Activated naive CD4-positive, alpha-beta T cell treated with anti-CD3 and anti-CD28 coated beads, Interleukin-2, amount 10 ng/mL, durations not matched to agents 7 days and 5 days (primary cell): ENCODE measurements at regions not wholly inside any gene's neighbourhood (a gene's known extent, or its start where the extent isn't known, plus 50 kb on each side); places are given as distances from the start of the nearest gene placed in this dataset.
A peak's percentile ranks its signal among the peaks of the same experiment; 100 is the strongest.

ENCODE experiments used
- CTCF ChIA-PET: fragments of 350-600 bp; sonication (Branson Sonifier 250); formaldehyde crosslinking; loops from one replicate; lab custom pipeline; 2021; ENCODE audit warnings: antibody characterized with exemption; lab: Charles Lee
- DNase-seq: peaks from one replicate; pipeline ENCODE4 v3.0.0-alpha.2; 2020
- H3K27ac Mint-ChIP-seq: one replicate; pipeline ENCODE4 v1.8.0; 2021; ENCODE audit warnings: mild to moderate bottlenecking, moderate library complexity, mixed read lengths
- H3K27me3 Mint-ChIP-seq: one replicate; pipeline ENCODE4 v1.8.0; 2021; ENCODE audit warnings: mild to moderate bottlenecking, mixed read lengths
- H3K36me3 Mint-ChIP-seq: one replicate; pipeline ENCODE4 v1.8.0; 2021; ENCODE audit warnings: mixed read lengths
- H3K4me1 Mint-ChIP-seq: one replicate; pipeline ENCODE4 v1.8.0; 2021; ENCODE audit warnings: mixed read lengths
- H3K4me3 Mint-ChIP-seq: one replicate; pipeline ENCODE4 v1.8.0; 2021; ENCODE audit warnings: mild to moderate bottlenecking, moderate library complexity, mixed read lengths
- H3K9me3 Mint-ChIP-seq: one replicate; pipeline ENCODE4 v1.8.0; 2021; ENCODE audit warnings: mixed read lengths

- DNase-seq = no peak
- Mint-ChIP-seq H3K9me3 (no peaks in the 10 kb centered on the region), H3K4me3 (no peak overlapping the region), H3K36me3 (no peaks in the 10 kb centered on the region), H3K27ac (no peak overlapping the region), H3K27me3 (peaks cover 16% of the 10 kb centered on the region), H3K4me1 (no peaks in the 10 kb centered on the region)
- CTCF ChIA-PET = no interaction called here
These were observed 83.0 kb downstream of the TMEM174 start for GRCh38 chr5:73256012-73256411.

GRCh38 chr5:73254642-73255041 is 81.6 kb downstream of the TMEM174 start:
- Mint-ChIP-seq H3K4me3 (no peak overlapping the region), H3K9me3 (no peaks in the 10 kb centered on the region), H3K36me3 (no peaks in the 10 kb centered on the region), H3K27me3 (peaks cover 18% of the 10 kb centered on the region), H3K4me1 (no peaks in the 10 kb centered on the region), H3K27ac (no peak overlapping the region)
- CTCF ChIA-PET = no interaction called here
- DNase-seq = no peak

GRCh38 chr5:73253047-73253660 is 80.2 kb downstream of the TMEM174 start:
- no peak overlapping the region for H3K27ac Mint-ChIP-seq
- H3K4me3 Mint-ChIP-seq = no peak overlapping the region
- peaks cover 15% of the 10 kb centered on the region for H3K27me3 Mint-ChIP-seq
- DNase-seq = no peak
- H3K4me1 Mint-ChIP-seq = no peaks in the 10 kb centered on the region
- H3K36me3 Mint-ChIP-seq = no peaks in the 10 kb centered on the region
- H3K9me3 Mint-ChIP-seq = no peaks in the 10 kb centered on the region
- CTCF ChIA-PET = no interaction called here

- H3K27ac Mint-ChIP-seq = no peak overlapping the region
- DNase-seq = no peak
- peaks cover 29% of the 10 kb centered on the region for H3K27me3 Mint-ChIP-seq
These were observed 77.7 kb downstream of the TMEM174 start for GRCh38 chr5:73250645-73251044.

GRCh38 chr5:73242735-73243134 is 69.7 kb downstream of the TMEM174 start:
- no peak for DNase-seq
- CTCF ChIA-PET = no interaction called here
- H3K27ac Mint-ChIP-seq = no peak overlapping the region
- peaks cover 27% of the 10 kb centered on the region for H3K27me3 Mint-ChIP-seq
- H3K9me3 Mint-ChIP-seq = no peaks in the 10 kb centered on the region
- H3K36me3 Mint-ChIP-seq = no peaks in the 10 kb centered on the region
- H3K4me3 Mint-ChIP-seq = no peak overlapping the region
- no peaks in the 10 kb centered on the region for H3K4me1 Mint-ChIP-seq

More at GRCh38 chr5:73250645-73251044, 77.7 kb downstream of the TMEM174 start:
- Mint-ChIP-seq H3K36me3 (no peaks in the 10 kb centered on the region), H3K9me3 (no peaks in the 10 kb centered on the region), H3K4me1 (no peaks in the 10 kb centered on the region), H3K4me3 (no peak overlapping the region)
- CTCF ChIA-PET = no interaction called here

- Mint-ChIP-seq H3K9me3 (no peaks in the 10 kb centered on the region), H3K4me3 (no peak overlapping the region), H3K27ac (no peak overlapping the region), H3K27me3 (peaks cover 39% of the 10 kb centered on the region), H3K36me3 (no peaks in the 10 kb centered on the region), H3K4me1 (peaks cover 1% of the 10 kb centered on the region)
- DNase-seq = no peak
- CTCF ChIA-PET = no interaction called here
These were observed 65.9 kb downstream of the TMEM174 start for GRCh38 chr5:73238873-73239272.

GRCh38 chr5:73236541-73237128 is 63.6 kb downstream of the TMEM174 start:
- DNase-seq = no peak
- CTCF ChIA-PET = no interaction called here
- Mint-ChIP-seq H3K27ac (no peak overlapping the region), H3K27me3 (peaks cover 57% of the 10 kb centered on the region), H3K4me1 (peaks cover 17% of the 10 kb centered on the region), H3K4me3 (no peak overlapping the region), H3K36me3 (no peaks in the 10 kb centered on the region), H3K9me3 (no peaks in the 10 kb centered on the region)

GRCh38 chr5:73234204-73234555 is 61.2 kb downstream of the TMEM174 start:
- H3K4me3 Mint-ChIP-seq = no peak overlapping the region
- CTCF ChIA-PET = no interaction called here
- peaks cover 81% of the 10 kb centered on the region for H3K27me3 Mint-ChIP-seq

GRCh38 chr5:73233461-73234203 is 60.6 kb downstream of the TMEM174 start:
- peaks cover 83% of the 10 kb centered on the region for H3K27me3 Mint-ChIP-seq
- CTCF ChIA-PET = no interaction called here
- no peaks in the 10 kb centered on the region for H3K36me3 Mint-ChIP-seq
- H3K4me3 Mint-ChIP-seq = no peak overlapping the region
- peaks cover 17% of the 10 kb centered on the region for H3K4me1 Mint-ChIP-seq
- no peak overlapping the region for H3K27ac Mint-ChIP-seq
- no peaks in the 10 kb centered on the region for H3K9me3 Mint-ChIP-seq
- DNase-seq = no peak

More at GRCh38 chr5:73234204-73234555, 61.2 kb downstream of the TMEM174 start:
- Mint-ChIP-seq H3K4me1 (peaks cover 17% of the 10 kb centered on the region), H3K27ac (no peak overlapping the region), H3K36me3 (no peaks in the 10 kb centered on the region), H3K9me3 (no peaks in the 10 kb centered on the region)
- no peak for DNase-seq

GRCh38 chr5:73233053-73233460 is 60.1 kb downstream of the TMEM174 start:
- no peaks in the 10 kb centered on the region for H3K36me3 Mint-ChIP-seq
- no peak for DNase-seq
- no peak overlapping the region for H3K4me3 Mint-ChIP-seq
- CTCF ChIA-PET = interaction anchor here (1.1 kb wide), 1 partner anchor 17 kb away, joined by 3 read pairs; no protein-coding TSS in a partner anchor
- H3K27me3 Mint-ChIP-seq = peaks cover 85% of the 10 kb centered on the region
- H3K27ac Mint-ChIP-seq = no peak overlapping the region
- H3K4me1 Mint-ChIP-seq = peaks cover 17% of the 10 kb centered on the region
- no peaks in the 10 kb centered on the region for H3K9me3 Mint-ChIP-seq

GRCh38 chr5:73232266-73233041 is 59.5 kb downstream of the TMEM174 start:
- H3K27ac Mint-ChIP-seq = no peak overlapping the region
- CTCF ChIA-PET = interaction anchor here (1.1 kb wide), 1 partner anchor 17 kb away, joined by 3 read pairs; no protein-coding TSS in a partner anchor
- no peaks in the 10 kb centered on the region for H3K9me3 Mint-ChIP-seq
- no peak overlapping the region for H3K4me3 Mint-ChIP-seq
- no peak for DNase-seq
- peaks cover 17% of the 10 kb centered on the region for H3K4me1 Mint-ChIP-seq
- peaks cover 87% of the 10 kb centered on the region for H3K27me3 Mint-ChIP-seq
- H3K36me3 Mint-ChIP-seq = no peaks in the 10 kb centered on the region

- Mint-ChIP-seq H3K9me3 (no peaks in the 10 kb centered on the region), H3K27ac (peak overlapping the region; percentile 19), H3K4me3 (no peak overlapping the region), H3K27me3 (peaks cover 80% of the 10 kb centered on the region), H3K4me1 (peaks cover 17% of the 10 kb centered on the region), H3K36me3 (no peaks in the 10 kb centered on the region)
- CTCF ChIA-PET = no interaction called here
- DNase-seq = no peak
These were observed 58.3 kb downstream of the TMEM174 start for GRCh38 chr5:73231246-73231778.

GRCh38 chr5:73230264-73231245 is 57.6 kb downstream of the TMEM174 start:
- Mint-ChIP-seq H3K36me3 (no peaks in the 10 kb centered on the region), H3K27me3 (peaks cover 73% of the 10 kb centered on the region), H3K4me1 (peaks cover 17% of the 10 kb centered on the region), H3K4me3 (no peak overlapping the region), H3K27ac (no peak overlapping the region), H3K9me3 (no peaks in the 10 kb centered on the region)
- CTCF ChIA-PET = interaction anchor here (0.9 kb wide), 1 partner anchor 15 kb away, joined by 3 read pairs; no protein-coding TSS in a partner anchor
- no peak for DNase-seq
